ENCODE measurements at regions not wholly inside any gene's neighbourhood (a gene's known extent, or its start where the extent isn't known, plus 50 kb on each side); places are given as distances from the start of the nearest gene placed in this dataset.

- no peak overlapping the region for H3K4me3 ChIP-seq (ENCODE audit: low read depth, low read length)
- no peak for DNase-seq (ENCODE audit: low read depth)
- no peak for TF ChIP-seq MYC (IDR thresholded peaks at IDR 0.05; ENCODE audit: low read depth, low read length)
- TF ChIP-seq MAX (IDR thresholded peaks at IDR 0.05; ENCODE audit: low read depth, low read length), result no peak
- no peak for TF ChIP-seq POLR2A (IDR thresholded peaks at IDR 0.05; ENCODE audit: extremely low read depth, insufficient read length)
- no peak for TF ChIP-seq CTCF (IDR thresholded peaks at IDR 0.05; ENCODE audit: low read depth, low read length)
These were observed 204.4 kb downstream of the ALX1 start for GRCh38 chr12:85484387-85484786.

- H3K4me3 ChIP-seq (ENCODE audit: low read depth, low read length), result no peak overlapping the region
- no peak for TF ChIP-seq MYC (IDR thresholded peaks at IDR 0.05; ENCODE audit: low read depth, low read length)
- no peak for TF ChIP-seq MAX (IDR thresholded peaks at IDR 0.05; ENCODE audit: low read depth, low read length)
- no peak for TF ChIP-seq POLR2A (IDR thresholded peaks at IDR 0.05; ENCODE audit: extremely low read depth, insufficient read length)
- no peak for TF ChIP-seq CTCF (IDR thresholded peaks at IDR 0.05; ENCODE audit: low read depth, low read length)
- DNase-seq (ENCODE audit: low read depth), result no peak
These were observed 209.2 kb downstream of the ALX1 start for GRCh38 chr12:85489194-85489593.

- H3K4me3 ChIP-seq (ENCODE audit: low read depth, low read length), result no peak overlapping the region
- DNase-seq (ENCODE audit: low read depth), result no peak
- TF ChIP-seq CTCF (IDR thresholded peaks at IDR 0.05; ENCODE audit: low read depth, low read length), result no peak
- TF ChIP-seq MYC (IDR thresholded peaks at IDR 0.05; ENCODE audit: low read depth, low read length), result no peak
- TF ChIP-seq MAX (IDR thresholded peaks at IDR 0.05; ENCODE audit: low read depth, low read length), result no peak
- no peak for TF ChIP-seq POLR2A (IDR thresholded peaks at IDR 0.05; ENCODE audit: extremely low read depth, insufficient read length)
These were observed 224.1 kb downstream of the ALX1 start for GRCh38 chr12:85504164-85504563.

GRCh38 chr12:85504624-85505023 is 224.6 kb downstream of the ALX1 start:
- DNase-seq (ENCODE audit: low read depth), result no peak
- no peak for TF ChIP-seq POLR2A (IDR thresholded peaks at IDR 0.05; ENCODE audit: extremely low read depth, insufficient read length)
- TF ChIP-seq MAX (IDR thresholded peaks at IDR 0.05; ENCODE audit: low read depth, low read length), result no peak
- TF ChIP-seq MYC (IDR thresholded peaks at IDR 0.05; ENCODE audit: low read depth, low read length), result no peak
- TF ChIP-seq CTCF (IDR thresholded peaks at IDR 0.05; ENCODE audit: low read depth, low read length), result no peak
- no peak overlapping the region for H3K4me3 ChIP-seq (ENCODE audit: low read depth, low read length)

- TF ChIP-seq MAX (IDR thresholded peaks at IDR 0.05; ENCODE audit: low read depth, low read length), result no peak
- TF ChIP-seq CTCF (IDR thresholded peaks at IDR 0.05; ENCODE audit: low read depth, low read length), result no peak
- TF ChIP-seq MYC (IDR thresholded peaks at IDR 0.05; ENCODE audit: low read depth, low read length), result no peak
- no peak for TF ChIP-seq POLR2A (IDR thresholded peaks at IDR 0.05; ENCODE audit: extremely low read depth, insufficient read length)
- H3K4me3 ChIP-seq (ENCODE audit: low read depth, low read length), result no peak overlapping the region
- no peak for DNase-seq (ENCODE audit: low read depth)
These were observed 227.4 kb downstream of the ALX1 start for GRCh38 chr12:85507456-85507855.
